ENCODE measurements at regions not wholly inside any gene's neighbourhood (a gene's known extent, or its start where the extent isn't known, plus 50 kb on each side); places are given as distances from the start of the nearest gene placed in this dataset.
A peak's percentile ranks its signal among the peaks of the same experiment; 100 is the strongest.

- no peak for DNase-seq
Observed at GRCh38 chr11:112590764-112591163, 330.1 kb upstream of the PLET1 start.

DNA sequence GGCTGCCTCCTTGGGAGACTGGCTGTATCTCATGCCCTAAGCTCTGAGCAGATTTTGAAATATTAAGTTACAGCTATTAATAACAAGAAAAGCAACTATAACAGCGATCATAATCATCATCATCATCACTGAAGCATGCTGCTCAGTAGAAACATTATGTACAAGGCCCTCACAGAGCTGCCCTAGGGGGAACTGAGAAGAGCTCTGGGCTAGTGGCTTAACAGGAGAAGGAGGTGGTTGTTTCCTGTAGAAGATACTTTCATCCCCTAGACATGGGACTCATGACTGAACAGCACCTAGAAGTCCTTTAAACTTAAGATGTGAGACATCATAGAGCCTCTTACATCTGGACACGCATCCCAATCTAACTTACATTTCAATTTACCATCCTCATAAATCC lies 332.8 kb upstream of the PLET1 start:
- no peak for DNase-seq

- DNase-seq = peak; percentile 22
Observed at GRCh38 chr11:112596324-112596723, 335.7 kb upstream of the PLET1 start.

GRCh38 chr11:112597286-112597790 lies 336.7 kb upstream of the PLET1 start:
- DNase-seq = no peak

DNA sequence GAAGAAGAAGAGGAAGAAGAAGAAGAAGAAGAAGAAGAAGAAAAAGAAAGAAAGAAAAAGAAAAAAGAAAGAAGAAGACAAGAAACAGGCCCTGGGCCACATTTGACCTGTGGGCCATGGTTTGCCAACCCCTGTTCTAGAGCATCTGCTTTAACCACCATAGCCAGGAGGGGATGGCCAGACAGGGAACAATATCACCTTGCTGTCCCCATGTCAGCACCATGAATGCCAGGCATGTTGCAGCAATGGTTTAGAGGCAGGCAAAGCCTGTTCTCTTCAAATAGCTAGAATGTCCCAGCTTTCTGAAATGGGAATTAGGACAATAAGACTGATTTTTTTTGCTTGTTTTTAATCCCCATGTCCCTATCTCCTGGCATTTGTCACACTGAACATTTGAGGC lies 338.6 kb upstream of the PLET1 start:
- DNase-seq = peak; percentile 6

- DNase-seq = no peak
Observed at GRCh38 chr11:112599856-112600533, 339.3 kb upstream of the PLET1 start.

GRCh38 chr11:112605093-112605666 lies 344.5 kb upstream of the PLET1 start:
- DNase-seq = no peak

- no peak for DNase-seq
Observed at GRCh38 chr11:112606656-112607055, 346.0 kb upstream of the PLET1 start.

- DNase-seq = no peak
Observed at GRCh38 chr11:112608509-112608908, 347.8 kb upstream of the PLET1 start.

DNA sequence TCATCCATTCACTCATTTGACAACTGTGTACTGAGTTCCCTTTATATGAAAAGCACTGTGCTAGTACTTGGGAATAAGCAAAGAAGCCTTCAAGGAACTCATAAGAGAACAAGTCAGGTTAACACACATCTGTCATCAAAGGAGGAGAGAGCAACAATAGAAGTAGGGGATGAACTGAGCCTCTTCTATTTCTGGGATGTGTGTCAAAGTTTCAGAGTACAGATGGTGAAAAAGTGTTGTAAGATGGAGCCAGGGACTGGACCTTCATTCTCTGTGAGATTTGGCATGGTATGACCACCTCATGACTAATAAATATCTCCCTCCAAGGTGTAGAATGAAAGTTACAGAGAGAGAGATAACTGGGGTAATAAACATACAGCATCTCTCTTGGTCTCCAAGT lies 349.8 kb upstream of the PLET1 start:
- DNase-seq = no peak

DNA sequence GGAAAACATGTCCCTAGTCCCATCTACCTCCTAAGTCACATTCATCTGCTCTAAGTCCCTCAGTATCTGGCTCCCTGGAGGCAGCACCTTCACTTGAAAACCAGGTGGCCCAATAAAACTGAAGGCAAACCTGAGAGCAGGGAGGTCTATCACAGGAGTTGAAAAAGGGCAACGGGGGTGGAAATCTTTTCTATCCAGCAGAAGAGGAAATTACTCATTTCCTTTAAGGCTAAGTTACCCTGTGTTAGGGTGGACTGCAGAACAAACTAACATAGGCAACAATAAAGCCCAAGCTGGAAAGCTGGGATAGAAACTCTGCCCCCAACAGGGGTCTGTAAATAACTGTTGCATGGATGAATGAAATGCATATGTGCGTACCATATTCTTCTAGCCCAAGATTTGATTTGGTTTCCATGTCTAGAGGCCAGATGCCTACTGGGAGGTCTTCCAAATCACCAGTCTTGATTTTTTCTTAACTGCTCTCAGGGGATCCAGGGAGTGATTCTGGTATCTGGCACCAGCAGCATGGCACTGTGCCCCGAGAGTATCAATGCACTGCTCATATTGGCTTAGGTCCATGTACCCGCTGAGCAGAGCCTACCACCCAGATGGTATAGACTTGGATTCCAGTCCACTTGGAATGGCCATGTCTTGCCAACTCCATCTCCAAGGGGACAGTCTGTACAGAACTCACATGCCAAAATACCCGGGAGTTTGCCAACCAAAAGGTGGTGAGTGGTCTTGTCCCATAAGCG lies 350.0 kb upstream of the NCAM1 start:
- no peak for DNase-seq

DNA sequence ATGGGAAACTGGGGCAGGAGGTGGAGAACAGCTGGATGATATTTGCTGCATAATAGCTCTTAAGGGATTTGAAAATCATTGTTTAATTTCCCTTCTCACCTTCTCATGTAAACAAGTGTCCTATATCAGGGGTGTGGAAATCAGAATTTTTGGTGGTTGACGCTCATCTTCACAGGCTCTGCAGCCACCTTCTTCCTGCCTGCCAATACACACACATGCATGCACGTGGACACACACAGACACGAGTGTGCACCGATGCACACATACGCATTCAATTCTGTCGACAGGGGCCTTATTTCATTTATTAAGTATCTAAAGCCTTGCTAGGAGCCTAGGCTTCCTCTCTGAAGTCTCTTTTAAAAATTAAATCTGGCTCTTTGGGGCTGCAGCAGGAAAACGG lies 349.4 kb upstream of the NCAM1 start:
- no peak for DNase-seq

GRCh38 chr11:112612250-112612849 lies 348.9 kb upstream of the NCAM1 start:
- DNase-seq = peak; percentile 51

- peak; percentile 62 for DNase-seq
Observed at GRCh38 chr11:112613051-112613972, 347.9 kb upstream of the NCAM1 start.

DNA sequence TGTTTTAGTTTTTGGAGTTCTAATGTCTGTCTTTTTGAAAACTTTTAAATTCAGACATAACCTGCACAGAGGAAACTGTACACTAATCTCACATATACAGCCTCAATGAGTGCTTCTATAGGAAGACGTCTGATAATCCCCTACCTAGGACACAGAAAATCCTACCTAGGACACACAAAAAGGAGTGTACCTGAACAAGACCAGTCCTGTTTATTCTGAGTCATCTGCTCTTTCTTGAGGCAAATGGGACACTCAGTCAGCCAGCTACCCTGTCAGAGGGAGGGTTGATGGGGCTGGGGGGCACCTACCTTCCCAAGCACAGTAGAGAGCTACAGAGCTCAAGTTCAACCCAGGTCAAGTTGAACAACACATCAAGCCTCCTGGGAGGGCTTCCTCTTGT lies 346.6 kb upstream of the NCAM1 start:
- DNase-seq = no peak

DNA sequence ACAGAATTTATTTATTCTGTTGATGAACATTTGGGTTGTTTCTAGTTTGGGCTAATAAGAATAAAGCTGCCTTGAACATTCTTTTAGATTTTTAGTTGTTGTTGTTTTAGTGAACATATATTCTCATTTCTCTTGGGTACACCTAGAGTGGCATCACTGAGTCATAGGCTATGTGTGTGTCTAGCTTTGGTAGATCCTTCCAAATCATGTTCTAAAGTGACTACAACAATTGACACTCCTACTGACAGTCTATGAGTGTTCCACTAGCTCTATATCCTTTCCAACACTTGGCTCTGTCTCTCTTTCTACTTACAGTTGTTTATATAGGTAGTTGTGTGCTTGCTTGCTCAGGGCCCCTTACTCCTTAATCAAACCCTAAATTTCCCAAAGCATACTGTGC lies 346.0 kb upstream of the NCAM1 start:
- DNase-seq = no peak

GRCh38 chr11:112615891-112616290 lies 345.3 kb upstream of the NCAM1 start:
- DNase-seq = no peak

- peak; percentile 14 for DNase-seq
Observed at GRCh38 chr11:112616327-112617097, 344.7 kb upstream of the NCAM1 start.

- DNase-seq = no peak
Observed at GRCh38 chr11:112617098-112617425, 344.2 kb upstream of the NCAM1 start.

GRCh38 chr11:112617977-112618826 lies 343.0 kb upstream of the NCAM1 start:
- DNase-seq = no peak

GRCh38 chr11:112619106-112619505 lies 342.1 kb upstream of the NCAM1 start:
- DNase-seq = no peak

All from NCI-H146 (cell line).